ENCODE measurements at regions not wholly inside any gene's neighbourhood (a gene's known extent, or its start where the extent isn't known, plus 50 kb on each side); places are given as distances from the start of the nearest gene placed in this dataset.
A peak's percentile ranks its signal among the peaks of the same experiment; 100 is the strongest.
"Not testable (repeated sequence)": the region's sequence is repeated elsewhere in the genome, so short reads cannot be mapped to it uniquely, and the experiment has no call there.

- no peak for DNase-seq (ENCODE audit: low read depth in 2 of 2)
These were observed 162.6 kb downstream of the PRKX start for GRCh38 chrX:3550871-3551270.

- no peak for DNase-seq (ENCODE audit: low read depth in 2 of 2)
These were observed 163.2 kb downstream of the PRKX start for GRCh38 chrX:3550160-3550751.

- DNase-seq (ENCODE audit: low read depth in 2 of 2) = no peak
These were observed 164.0 kb downstream of the PRKX start for GRCh38 chrX:3549411-3549911.

- peak; percentile 76 to 77 for DNase-seq (ENCODE audit: low read depth in 2 of 2)
These were observed 164.6 kb downstream of the PRKX start for GRCh38 chrX:3548765-3549391.

GRCh38 chrX:3545901-3546300 is 167.5 kb downstream of the PRKX start:
- no peak for DNase-seq (ENCODE audit: low read depth in 2 of 2)

- DNase-seq (ENCODE audit: low read depth in 2 of 2) = no peak
These were observed 172.1 kb downstream of the PRKX start for GRCh38 chrX:3541336-3541735.

- no peak for DNase-seq (ENCODE audit: low read depth in 2 of 2)
These were observed 173.3 kb downstream of the PRKX start for GRCh38 chrX:3540105-3540504.

- DNase-seq (ENCODE audit: low read depth in 2 of 2) = no peak
These were observed 180.8 kb downstream of the PRKX start for GRCh38 chrX:3532581-3533085.

GRCh38 chrX:3531435-3531834 is 182.0 kb downstream of the PRKX start:
- not testable (repeated sequence) for DNase-seq (ENCODE audit: low read depth in 2 of 2)

- no peak for DNase-seq (ENCODE audit: low read depth in 2 of 2)
These were observed 183.1 kb upstream of the MXRA5 start for GRCh38 chrX:3529466-3530010.

- DNase-seq (ENCODE audit: low read depth in 2 of 2) = no peak
These were observed 181.4 kb upstream of the MXRA5 start for GRCh38 chrX:3527811-3528210.

GRCh38 chrX:3527166-3527565 is 180.7 kb upstream of the MXRA5 start:
- no peak for DNase-seq (ENCODE audit: low read depth in 2 of 2)

GRCh38 chrX:3526731-3527130 is 180.3 kb upstream of the MXRA5 start:
- DNase-seq (ENCODE audit: low read depth in 2 of 2) = no peak

GRCh38 chrX:3526071-3526470 is 179.6 kb upstream of the MXRA5 start:
- peak in 1 of 2 experiments; percentile 72 for DNase-seq (ENCODE audit: low read depth in 2 of 2)

GRCh38 chrX:3522101-3522650 is 175.7 kb upstream of the MXRA5 start:
- peak; percentile 86 to 89 for DNase-seq (ENCODE audit: low read depth in 2 of 2)

- no peak for DNase-seq (ENCODE audit: low read depth in 2 of 2)
These were observed 174.9 kb upstream of the MXRA5 start for GRCh38 chrX:3521396-3521795.

GRCh38 chrX:3520982-3521381 is 174.5 kb upstream of the MXRA5 start:
- no peak for DNase-seq (ENCODE audit: low read depth in 2 of 2)

- DNase-seq (ENCODE audit: low read depth in 2 of 2) = no peak
These were observed 174.0 kb upstream of the MXRA5 start for GRCh38 chrX:3520458-3520857.

GRCh38 chrX:3519384-3519783 is 172.9 kb upstream of the MXRA5 start:
- not testable (repeated sequence) for DNase-seq (ENCODE audit: low read depth in 2 of 2)

GRCh38 chrX:3518870-3519269 is 172.4 kb upstream of the MXRA5 start:
- peak; percentile 79 to 80 for DNase-seq (ENCODE audit: low read depth in 2 of 2)

- DNase-seq (ENCODE audit: low read depth in 2 of 2) = peak in 1 of 2 experiments; percentile 72
These were observed 169.6 kb upstream of the MXRA5 start for GRCh38 chrX:3516051-3516541.

GRCh38 chrX:3514996-3515395 is 168.5 kb upstream of the MXRA5 start:
- peak in 1 of 2 experiments; percentile 69 for DNase-seq (ENCODE audit: low read depth in 2 of 2)

- DNase-seq (ENCODE audit: low read depth in 2 of 2) = not testable (repeated sequence)
These were observed 165.7 kb upstream of the MXRA5 start for GRCh38 chrX:3512150-3512549.

Data from fibroblast of skin of left biceps (primary cell).